IMR-90 (cell line): ENCODE measurements at regions not wholly inside any gene's neighbourhood (a gene's known extent, or its start where the extent isn't known, plus 50 kb on each side); places are given as distances from the start of the nearest gene placed in this dataset.

ENCODE experiments used
- ATAC-seq: fragments of 200-7000 bp; cut with Tn5 transposase; 2 replicates; pipeline ENCODE4 v1.9.1; 2020; ENCODE audit warnings: low read depth, mild to moderate bottlenecking, moderate library complexity
- BruUV-seq: library from RNA; stranded (reverse); fragments of 400-500 nt; replicated peaks from 2 replicates; lab custom pipeline; 2021; lab: Mats Ljungman, UMichigan
- CTCF ChIA-PET: fragments of 300-600 bp; formaldehyde crosslinking; extraction: SDS; loops from one replicate; lab custom pipeline; 2021; ENCODE audit warnings: antibody characterized with exemption; lab: Yijun Ruan, JAX
- POLR2A ChIA-PET: fragments of 300-600 bp; sonication (Branson Sonifier 250); formaldehyde crosslinking; loops from one replicate; lab custom pipeline; 2022; ENCODE audit warnings: antibody characterized with exemption; ENCODE audit not compliant: unreplicated experiment; lab: Charles Lee
- DNase-seq: peaks from one replicate; pipeline ENCODE4 v3.0.0; 2013
- H2AFZ ChIP-seq: replicated peaks from 2 replicates; pipeline ENCODE3; 2013; ENCODE audit warnings: low read length, mild to moderate bottlenecking; ENCODE audit not compliant: poor library complexity
- H2AK5ac ChIP-seq: 2 replicates; pipeline ENCODE4 v1.6.1; 2013; ENCODE audit warnings: low read depth, low read length, inconsistent platforms
- H2AK9ac ChIP-seq: replicated peaks from 2 replicates; pipeline ENCODE3; 2013; ENCODE audit warnings: mild to moderate bottlenecking, low read depth, low read length, moderate library complexity; ENCODE audit not compliant: poor library complexity
- H2BK120ac ChIP-seq: 2 replicates; pipeline ENCODE4 v1.6.1; 2013; ENCODE audit warnings: low read depth, low read length, inconsistent platforms
- H2BK15ac ChIP-seq: 3 replicates; pipeline ENCODE4 v1.6.1; 2013; ENCODE audit warnings: low read depth, low read length, inconsistent platforms
- H2BK20ac ChIP-seq: 2 replicates; pipeline ENCODE4 v1.6.1; 2013; ENCODE audit warnings: low read depth, mild to moderate bottlenecking, inconsistent platforms, low read length, moderate library complexity
- H2BK5ac ChIP-seq: 2 replicates; pipeline ENCODE4 v1.6.1; 2013; ENCODE audit warnings: mild to moderate bottlenecking, low read depth, low read length, inconsistent platforms; ENCODE audit not compliant: poor library complexity, severe bottlenecking
- H3K14ac ChIP-seq: replicated peaks from 2 replicates; pipeline ENCODE4 v1.6.1; 2013; ENCODE audit warnings: low read depth, low read length, inconsistent platforms
- H3K18ac ChIP-seq: 2 replicates; pipeline ENCODE4 v1.6.1; 2013; ENCODE audit warnings: low read depth, low read length, control low read depth
- H3K23ac ChIP-seq: 2 replicates; pipeline ENCODE4 v1.6.1; 2013; ENCODE audit warnings: low read depth, low read length, inconsistent platforms
- H3K27ac ChIP-seq: 2 replicates; pipeline ENCODE4 v1.5.1; 2013; ENCODE audit warnings: mild to moderate bottlenecking, control low read depth, low read length; ENCODE audit not compliant: insufficient read depth
- H3K27me3 ChIP-seq: 2 replicates; pipeline ENCODE4 v1.6.1; 2013; ENCODE audit warnings: low read length; ENCODE audit not compliant: control insufficient read depth, insufficient read depth
- H3K36me3 ChIP-seq: 2 replicates; pipeline ENCODE4 v1.6.1; 2013; ENCODE audit warnings: low read length, mixed read lengths; ENCODE audit not compliant: control insufficient read depth, insufficient read depth
- H3K4ac ChIP-seq: 2 replicates; pipeline ENCODE4 v1.6.1; 2013; ENCODE audit warnings: low read depth, low read length, inconsistent platforms
- H3K4me1 ChIP-seq: 2 replicates; pipeline ENCODE4 v1.6.1; 2013; ENCODE audit warnings: low read length, mixed read lengths; ENCODE audit not compliant: control insufficient read depth, insufficient read depth
- H3K4me2 ChIP-seq: 2 replicates; pipeline ENCODE4 v1.6.1; 2013; ENCODE audit warnings: low read depth, mild to moderate bottlenecking, control low read depth, low read length, moderate library complexity
- H3K4me3 ChIP-seq: 2 replicates; pipeline ENCODE4 v1.5.1; 2013; ENCODE audit warnings: low read depth, mild to moderate bottlenecking, control low read depth, low read length, moderate library complexity; ENCODE audit not compliant: insufficient read depth
- H3K56ac ChIP-seq: 2 replicates; pipeline ENCODE4 v1.6.1; 2013; ENCODE audit warnings: low read length, inconsistent platforms; ENCODE audit not compliant: insufficient read depth; ENCODE audit errors: extremely low read depth
- H3K79me1 ChIP-seq, 2 experiments: 2 replicates each; pipeline ENCODE4 v1.6.1; 2013; ENCODE audit warnings: low read length in 2 of 2, inconsistent platforms in 1 of 2, low read depth in 1 of 2
- H3K9ac ChIP-seq: 2 replicates; pipeline ENCODE4 v1.6.1; 2013; ENCODE audit warnings: low read depth, low read length, control low read depth
- H3K9me1 ChIP-seq: 2 replicates; pipeline ENCODE4 v1.6.1; 2013; ENCODE audit warnings: low read length, inconsistent platforms; ENCODE audit not compliant: insufficient read depth
- H3K9me3 ChIP-seq: 2 replicates; pipeline ENCODE4 v1.6.1; 2013; ENCODE audit warnings: low read length; ENCODE audit not compliant: control insufficient read depth, insufficient read depth
- H4K20me1 ChIP-seq: 2 replicates; pipeline ENCODE4 v1.6.1; 2013; ENCODE audit warnings: low read length, inconsistent platforms; ENCODE audit not compliant: insufficient read depth
- H4K5ac ChIP-seq: 2 replicates; pipeline ENCODE4 v1.6.1; 2013; ENCODE audit warnings: mild to moderate bottlenecking, low read depth, low read length, control low read depth
- H4K8ac ChIP-seq, 2 experiments: 2 replicates each; pipeline ENCODE4 v1.6.1; 2013; ENCODE audit warnings: low read depth in 2 of 2, low read length in 2 of 2, control low read depth in 1 of 2, inconsistent platforms in 1 of 2
- H4K91ac ChIP-seq: 2 replicates; pipeline ENCODE4 v1.6.1; 2013; ENCODE audit warnings: low read depth, low read length, inconsistent platforms; ENCODE audit not compliant: insufficient read depth
- BHLHE40 ChIP-seq: fragments of 150-350 bp; IDR thresholded peaks from 2 replicates; pipeline ENCODE4 v1.6.1; 2016; ENCODE audit warnings: mild to moderate bottlenecking, low read depth, low read length
- CTCF ChIP-seq: conservative IDR thresholded peaks from 2 replicates; pipeline ENCODE4 v1.5.1; 2012; ENCODE audit warnings: mild to moderate bottlenecking, low read depth, low read length, improper control_type of control experiment
- FOS ChIP-seq: fragments of 150-350 bp; IDR thresholded peaks from 2 replicates; pipeline ENCODE4 v1.6.1; 2016; ENCODE audit warnings: low read depth, low read length
- MAFK ChIP-seq: IDR thresholded peaks from 2 replicates; pipeline ENCODE4 v1.6.1; 2012; ENCODE audit warnings: low read depth, low read length, improper control_type of control experiment
- MAZ ChIP-seq: IDR thresholded peaks from 2 replicates; pipeline ENCODE4 v1.6.1; 2012; ENCODE audit warnings: low read depth, mild to moderate bottlenecking, low read length, improper control_type of control experiment, moderate library complexity, borderline replicate concordance
- MXI1 ChIP-seq: IDR thresholded peaks from 2 replicates; pipeline ENCODE4 v1.6.1; 2012; ENCODE audit warnings: low read depth, mild to moderate bottlenecking, low read length, moderate library complexity, borderline replicate concordance
- NFE2L2 ChIP-seq: fragments of 150-350 bp; IDR thresholded peaks from 2 replicates; pipeline ENCODE4 v1.6.1; 2016; ENCODE audit warnings: low read depth, mild to moderate bottlenecking, low read length
- POLR2A ChIP-seq: IDR thresholded peaks from 2 replicates; pipeline ENCODE4 v1.6.1; 2012; ENCODE audit warnings: mild to moderate bottlenecking, low read depth, low read length
- RAD21 ChIP-seq: IDR thresholded peaks from 2 replicates; pipeline ENCODE4 v1.6.1; 2012; ENCODE audit warnings: low read length, improper control_type of control experiment
- RCOR1 ChIP-seq: IDR thresholded peaks from 2 replicates; pipeline ENCODE4 v1.6.1; 2012; ENCODE audit warnings: mild to moderate bottlenecking, low read length, improper control_type of control experiment; ENCODE audit not compliant: insufficient replicate concordance
- USF2 ChIP-seq: fragments of 150-350 bp; IDR thresholded peaks from 2 replicates; pipeline ENCODE4 v1.6.1; 2017; ENCODE audit warnings: mild to moderate bottlenecking, antibody characterized with exemption, low read length, low read depth
- WGBS, 2 experiments: methylation state at CpG; one replicate each; pipeline versions ENCODE4 v1.1.5 to v1.1.7; 2013; ENCODE audit warnings: missing lambda C conversion rate in 2 of 2; ENCODE audit not compliant: insufficient read length in 1 of 2; ENCODE audit errors: extremely low coverage in 2 of 2; 5-methylcytosine and 5-hydroxymethylcytosine counted together
- dilution Hi-C: fragments of 300-500 bp; cut with HindIII; formaldehyde crosslinking; loops from one replicate; pipeline ENCODE4 v1.14.3; 2018; ENCODE audit warnings: low sequenced_read_pairs; ENCODE audit not compliant: unreplicated experiment
- in situ Hi-C: fragments of 300-500 bp; cut with MboI; formaldehyde crosslinking; loops from 3 replicates; pipeline ENCODE4 v1.14.3; 2019; ENCODE audit warnings: low sequenced_read_pairs, inconsistent platforms, mixed read lengths
- intact Hi-C: fragments of 100-400 bp; cut with micrococcal nuclease; formaldehyde crosslinking; loops from 2 replicates; pipeline ENCODE4 v1.10.0; 2022

GRCh38 chr18:37684183-37684582, 118.6 kb upstream of the CELF4 start:
- no peak for ATAC-seq
- dilution Hi-C loops = no loop called here
- Histone ChIP-seq H3K36me3 (no peaks in the 10 kb centered on the region), H3K9ac (no peak overlapping the region), H3K4ac (no peak overlapping the region), H3K4me1 (no peaks in the 10 kb centered on the region), H4K20me1 (no peaks in the 10 kb centered on the region), H3K18ac (no peak overlapping the region), H4K91ac (no peak overlapping the region), H2BK120ac (no peak overlapping the region), H2AK5ac (no peak overlapping the region), H3K56ac (no peak overlapping the region), H3K9me1 (no peaks in the 10 kb centered on the region), H2BK20ac (no peak overlapping the region), H3K4me2 (no peak overlapping the region), H2BK5ac (no peak overlapping the region), H3K27me3 (no peaks in the 10 kb centered on the region), H2AK9ac (no peak overlapping the region), H4K8ac (no peak overlapping the region), H2BK15ac (no peak overlapping the region), H2AFZ (no peak overlapping the region), H3K4me3 (no peak overlapping the region), H3K27ac (no peak overlapping the region), H4K5ac (no peak overlapping the region), H3K14ac (no peak overlapping the region), H3K79me1 (no peaks in the 10 kb centered on the region), H3K9me3 (peaks cover 14% of the 10 kb centered on the region), H3K23ac (no peak overlapping the region)
- ChIA-PET POLR2A (no interaction called here), CTCF (no interaction called here)
- DNase-seq = no peak
- BruUV-seq = no TSS peak
- intact Hi-C loops = no loop called here
- TF ChIP-seq MAZ (no peak), BHLHE40 (no peak), USF2 (no peak), POLR2A (no peak), RCOR1 (no peak), MAFK (no peak), CTCF (no peak), MXI1 (no peak), NFE2L2 (no peak), FOS (no peak), RAD21 (no peak)
- in situ Hi-C loops = loop anchor here (10.0 kb wide), 1 partner anchor 59 kb away; no protein-coding TSS in a partner anchor
- no CpG with 5 or more reads among the region's 5 CpGs for WGBS, 2 experiments
